ENCODE measurements at regions not wholly inside any gene's neighbourhood (a gene's known extent, or its start where the extent isn't known, plus 50 kb on each side); places are given as distances from the start of the nearest gene placed in this dataset.
A peak's percentile ranks its signal among the peaks of the same experiment; 100 is the strongest.
"Not testable (repeated sequence)": the region's sequence is repeated elsewhere in the genome, so short reads cannot be mapped to it uniquely, and the experiment has no call there.

- DNase-seq (ENCODE audit: low spot score): not testable (repeated sequence)
Measured at GRCh38 chr1:109857702-109858101, 52.9 kb upstream of the CSF1 start.

GRCh38 chr1:109855986-109856385, 54.7 kb upstream of the CSF1 start:
- not testable (repeated sequence) for DNase-seq (ENCODE audit: low spot score)

GRCh38 chr1:109853972-109854371, 56.7 kb upstream of the CSF1 start:
- DNase-seq (ENCODE audit: low spot score): not testable (repeated sequence)

GRCh38 chr1:109852221-109853015, 58.2 kb upstream of the CSF1 start:
- peak; percentile 86 for DNase-seq (ENCODE audit: low spot score)

GRCh38 chr1:109850827-109851226, 59.8 kb upstream of the CSF1 start:
- no peak for DNase-seq (ENCODE audit: low spot score)

GRCh38 chr1:109850194-109850593, 60.5 kb upstream of the CSF1 start:
- DNase-seq (ENCODE audit: low spot score): no peak

- no peak for DNase-seq (ENCODE audit: low spot score)
Measured at GRCh38 chr1:109849655-109850054, 61.0 kb upstream of the CSF1 start.

- DNase-seq (ENCODE audit: low spot score): peak; percentile 38
Measured at GRCh38 chr1:109847251-109847650, 63.4 kb upstream of the CSF1 start.

GRCh38 chr1:109846846-109847245, 63.8 kb upstream of the CSF1 start:
- no peak for DNase-seq (ENCODE audit: low spot score)

- DNase-seq (ENCODE audit: low spot score): no peak
Measured at GRCh38 chr1:109846162-109846561, 64.5 kb upstream of the CSF1 start.

GRCh38 chr1:109845658-109846057, 65.0 kb upstream of the CSF1 start:
- no peak for DNase-seq (ENCODE audit: low spot score)

- DNase-seq (ENCODE audit: low spot score): no peak
Measured at GRCh38 chr1:109844609-109845008, 66.0 kb upstream of the CSF1 start.

- DNase-seq (ENCODE audit: low spot score): no peak
Measured at GRCh38 chr1:109840011-109840629, 70.5 kb upstream of the CSF1 start.

GRCh38 chr1:109839276-109839675, 71.4 kb upstream of the CSF1 start:
- DNase-seq (ENCODE audit: low spot score): not testable (repeated sequence)

- DNase-seq (ENCODE audit: low spot score): no peak
Measured at GRCh38 chr1:109838838-109839240, 71.8 kb upstream of the CSF1 start.

- DNase-seq (ENCODE audit: low spot score): no peak
Measured at GRCh38 chr1:109837852-109838570, 72.6 kb upstream of the CSF1 start.

- not testable (repeated sequence) for DNase-seq (ENCODE audit: low spot score)
Measured at GRCh38 chr1:109835645-109836044, 71.9 kb upstream of the EPS8L3 start.

- no peak for DNase-seq (ENCODE audit: low spot score)
Measured at GRCh38 chr1:109834951-109835350, 71.2 kb upstream of the EPS8L3 start.

GRCh38 chr1:109832945-109833344, 69.2 kb upstream of the EPS8L3 start:
- no peak for DNase-seq (ENCODE audit: low spot score)

- DNase-seq (ENCODE audit: low spot score): no peak
Measured at GRCh38 chr1:109828756-109829505, 65.2 kb upstream of the EPS8L3 start.

- DNase-seq (ENCODE audit: low spot score): no peak
Measured at GRCh38 chr1:109827986-109828385, 64.3 kb upstream of the EPS8L3 start.

GRCh38 chr1:109827466-109827865, 63.7 kb upstream of the EPS8L3 start:
- DNase-seq (ENCODE audit: low spot score): no peak
